ENCODE measurements at regions not wholly inside any gene's neighbourhood (a gene's known extent, or its start where the extent isn't known, plus 50 kb on each side); places are given as distances from the start of the nearest gene placed in this dataset.

DNA sequence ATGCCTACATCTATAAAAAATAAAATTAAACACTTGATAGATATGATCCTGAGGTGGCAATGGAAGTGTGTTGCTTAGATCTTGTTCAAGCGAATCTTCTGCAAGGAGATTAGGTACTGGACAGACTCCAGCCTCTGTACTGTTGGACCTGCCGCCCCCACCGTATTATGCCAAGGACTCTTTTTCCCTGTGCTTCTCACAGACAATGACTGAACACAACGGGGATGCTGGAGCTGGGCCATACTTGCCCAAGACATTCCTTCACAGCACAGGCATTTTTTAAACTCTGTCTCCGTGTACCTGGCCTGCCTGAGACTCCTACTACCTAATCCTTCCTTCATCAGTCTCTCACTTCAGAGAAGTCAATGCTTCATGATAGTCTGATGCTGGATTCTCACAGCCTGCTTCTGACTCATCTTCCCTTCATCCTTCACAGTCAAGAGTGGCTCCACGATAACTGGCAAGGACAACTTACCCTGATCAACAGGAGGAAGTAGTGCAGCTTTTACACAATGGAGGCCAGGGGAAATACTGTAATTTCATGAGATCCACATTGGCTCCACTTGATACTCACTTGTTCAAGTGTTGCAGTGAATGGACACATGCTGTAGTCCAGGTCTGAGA is 754.6 kb upstream of the AGA start:
- Histone ChIP-seq H3K4me1 (ENCODE audit: control insufficient read depth in 1 of 2, insufficient read depth in 2 of 2, low read length in 2 of 2) (no peaks in the 10 kb centered on the region), H3K9me3 (ENCODE audit: control insufficient read depth in 1 of 2, insufficient read depth in 1 of 2, low read depth in 1 of 2, low read length in 2 of 2) (no peaks in the 10 kb centered on the region), H3K27ac (ENCODE audit: low read depth, low read length) (no peak overlapping the region), H3K9ac (ENCODE audit: low read length) (no peak overlapping the region), H2AFZ (ENCODE audit: low read depth, low read length, poor library complexity, severe bottlenecking) (no peak overlapping the region), H3K9me2 (ENCODE audit: insufficient read depth) (no peaks in the 10 kb centered on the region), H3K4me3 (replicated peaks in 1 of 2; ENCODE audit: low read depth in 1 of 2, low read length in 2 of 2) (no peak overlapping the region), H3K27me3 (ENCODE audit: insufficient read depth, low read length) (no peaks in the 10 kb centered on the region), H3K36me3 (ENCODE audit: control insufficient read depth in 1 of 2, insufficient read depth in 2 of 2, low read length in 2 of 2) (no peaks in the 10 kb centered on the region), H3K79me2 (ENCODE audit: insufficient read depth, low read length) (no peaks in the 10 kb centered on the region), H3K4me2 (ENCODE audit: low read length) (no peak overlapping the region), H4K20me1 (ENCODE audit: insufficient read depth) (no peaks in the 10 kb centered on the region)
- ChIA-PET POLR2A (no interaction called here), RAD21 (ENCODE audit: low non-redundant PET in 1 of 2, low total read pairs in 2 of 2, uncharacterized antibody in 2 of 2, unreplicated experiment in 2 of 2) (no interaction called here), CTCF (no interaction called here)
- ATAC-seq: no peak
- no peak for TF ChIP-seq EZH2 (IDR thresholded peaks at IDR 0.05)
- TF ChIP-seq, protein P1, sequence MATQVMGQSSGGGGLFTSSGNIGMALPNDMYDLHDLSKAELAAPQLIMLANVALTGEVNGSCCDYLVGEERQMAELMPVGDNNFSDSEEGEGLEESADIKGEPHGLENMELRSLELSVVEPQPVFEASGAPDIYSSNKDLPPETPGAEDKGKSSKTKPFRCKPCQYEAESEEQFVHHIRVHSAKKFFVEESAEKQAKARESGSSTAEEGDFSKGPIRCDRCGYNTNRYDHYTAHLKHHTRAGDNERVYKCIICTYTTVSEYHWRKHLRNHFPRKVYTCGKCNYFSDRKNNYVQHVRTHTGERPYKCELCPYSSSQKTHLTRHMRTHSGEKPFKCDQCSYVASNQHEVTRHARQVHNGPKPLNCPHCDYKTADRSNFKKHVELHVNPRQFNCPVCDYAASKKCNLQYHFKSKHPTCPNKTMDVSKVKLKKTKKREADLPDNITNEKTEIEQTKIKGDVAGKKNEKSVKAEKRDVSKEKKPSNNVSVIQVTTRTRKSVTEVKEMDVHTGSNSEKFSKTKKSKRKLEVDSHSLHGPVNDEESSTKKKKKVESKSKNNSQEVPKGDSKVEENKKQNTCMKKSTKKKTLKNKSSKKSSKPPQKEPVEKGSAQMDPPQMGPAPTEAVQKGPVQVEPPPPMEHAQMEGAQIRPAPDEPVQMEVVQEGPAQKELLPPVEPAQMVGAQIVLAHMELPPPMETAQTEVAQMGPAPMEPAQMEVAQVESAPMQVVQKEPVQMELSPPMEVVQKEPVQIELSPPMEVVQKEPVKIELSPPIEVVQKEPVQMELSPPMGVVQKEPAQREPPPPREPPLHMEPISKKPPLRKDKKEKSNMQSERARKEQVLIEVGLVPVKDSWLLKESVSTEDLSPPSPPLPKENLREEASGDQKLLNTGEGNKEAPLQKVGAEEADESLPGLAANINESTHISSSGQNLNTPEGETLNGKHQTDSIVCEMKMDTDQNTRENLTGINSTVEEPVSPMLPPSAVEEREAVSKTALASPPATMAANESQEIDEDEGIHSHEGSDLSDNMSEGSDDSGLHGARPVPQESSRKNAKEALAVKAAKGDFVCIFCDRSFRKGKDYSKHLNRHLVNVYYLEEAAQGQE (IDR thresholded peaks at IDR 0.05; ENCODE audit: low read depth): no peak
- TF ChIP-seq CEBPB (IDR thresholded peaks at IDR 0.05; ENCODE audit: low read depth): no peak
- no peak for TF ChIP-seq EGR1 (IDR thresholded peaks at IDR 0.05; ENCODE audit: low read depth)
- TF ChIP-seq, protein P2, sequence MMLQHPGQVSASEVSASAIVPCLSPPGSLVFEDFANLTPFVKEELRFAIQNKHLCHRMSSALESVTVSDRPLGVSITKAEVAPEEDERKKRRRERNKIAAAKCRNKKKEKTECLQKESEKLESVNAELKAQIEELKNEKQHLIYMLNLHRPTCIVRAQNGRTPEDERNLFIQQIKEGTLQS (IDR thresholded peaks at IDR 0.05): no peak
- no peak for TF ChIP-seq TCF7L2 (IDR thresholded peaks at IDR 0.05; ENCODE audit: borderline replicate concordance, extremely low read depth, insufficient read depth, insufficient read length)
- DNase-seq (ENCODE audit: low read depth, low spot score): no peak
- no TSS peak for BruUV-seq (replicated peaks)
- intact Hi-C loops (cut with micrococcal nuclease): no loop called here

All from HCT116 (cell line).